Activated T-cell treated with anti-CD3 and anti-CD28 coated beads, Interleukin-2, amount 50 U/mL, for 24 hours (primary cell): ENCODE measurements at regions not wholly inside any gene's neighbourhood (a gene's known extent, or its start where the extent isn't known, plus 50 kb on each side); places are given as distances from the start of the nearest gene placed in this dataset.

Source experiments
- DNase-seq: peaks from one replicate; pipeline ENCODE4 v3.0.0-alpha.2; 2020
- H3K27ac Mint-ChIP-seq: 2 replicates; pipeline ENCODE4 v1.8.0; 2020; ENCODE audit warnings: mild to moderate bottlenecking, mixed read lengths
- H3K27me3 Mint-ChIP-seq: 2 replicates; pipeline ENCODE4 v1.8.0; 2020; ENCODE audit warnings: mixed read lengths
- H3K36me3 Mint-ChIP-seq: 2 replicates; pipeline ENCODE4 v1.8.0; 2020; ENCODE audit warnings: low read depth, mixed read lengths
- H3K4me1 Mint-ChIP-seq: 2 replicates; pipeline ENCODE4 v1.8.0; 2020; ENCODE audit warnings: low read depth, mixed read lengths
- H3K4me3 Mint-ChIP-seq: 2 replicates; pipeline ENCODE4 v1.8.0; 2020; ENCODE audit warnings: mild to moderate bottlenecking, moderate library complexity, mixed read lengths
- H3K9me3 Mint-ChIP-seq: 2 replicates; pipeline ENCODE4 v1.8.0; 2020; ENCODE audit warnings: mixed read lengths

DNA sequence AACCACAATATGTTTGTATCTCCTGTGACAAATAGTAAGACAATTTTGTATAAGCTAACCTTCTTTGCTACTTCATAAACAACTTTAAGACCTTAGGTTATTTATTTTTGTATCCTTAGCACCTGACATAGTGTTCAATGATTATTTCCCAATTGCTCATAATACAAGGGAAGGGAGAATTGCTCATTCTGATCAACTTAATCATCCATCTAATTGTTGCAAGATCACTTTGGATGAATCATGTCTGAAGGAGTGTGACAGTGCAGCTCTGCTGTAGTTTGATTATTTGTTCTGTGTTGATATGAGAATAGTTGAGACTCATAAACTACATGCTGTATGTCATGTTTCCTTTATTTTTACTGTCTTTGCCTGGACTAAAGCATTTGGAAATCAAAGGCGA, 721.3 kb upstream of the SEMA6A start:
- no peaks in the 10 kb centered on the region for H3K4me1 Mint-ChIP-seq
- H3K36me3 Mint-ChIP-seq = no peaks in the 10 kb centered on the region
- H3K9me3 Mint-ChIP-seq = peaks cover 18% of the 10 kb centered on the region
- no peak overlapping the region for H3K4me3 Mint-ChIP-seq
- DNase-seq = no peak
- no peak overlapping the region for H3K27ac Mint-ChIP-seq
- no peaks in the 10 kb centered on the region for H3K27me3 Mint-ChIP-seq

DNA sequence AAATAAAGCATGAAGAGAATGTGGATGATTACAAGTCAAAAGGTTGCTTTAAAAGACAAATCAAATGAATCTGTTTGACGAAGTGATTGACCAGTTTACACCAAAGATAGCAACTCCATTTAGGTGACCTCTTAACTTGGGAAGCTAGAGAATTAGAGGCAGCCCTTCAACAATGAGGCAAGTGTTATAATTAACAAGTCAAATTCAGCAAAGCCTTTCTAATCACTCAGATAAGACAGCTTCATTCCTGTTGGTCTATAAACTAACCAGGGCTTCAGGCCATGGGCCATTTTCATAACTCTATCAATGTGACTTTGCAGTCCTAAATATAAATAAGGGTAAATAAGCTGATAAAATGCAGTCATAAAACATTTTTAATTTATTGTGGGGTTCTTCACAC, 712.2 kb upstream of the SEMA6A start:
- H3K27ac Mint-ChIP-seq = no peak overlapping the region
- peaks cover 2% of the 10 kb centered on the region for H3K9me3 Mint-ChIP-seq
- DNase-seq = no peak
- no peaks in the 10 kb centered on the region for H3K36me3 Mint-ChIP-seq
- no peaks in the 10 kb centered on the region for H3K27me3 Mint-ChIP-seq
- no peak overlapping the region for H3K4me3 Mint-ChIP-seq
- no peaks in the 10 kb centered on the region for H3K4me1 Mint-ChIP-seq

DNA sequence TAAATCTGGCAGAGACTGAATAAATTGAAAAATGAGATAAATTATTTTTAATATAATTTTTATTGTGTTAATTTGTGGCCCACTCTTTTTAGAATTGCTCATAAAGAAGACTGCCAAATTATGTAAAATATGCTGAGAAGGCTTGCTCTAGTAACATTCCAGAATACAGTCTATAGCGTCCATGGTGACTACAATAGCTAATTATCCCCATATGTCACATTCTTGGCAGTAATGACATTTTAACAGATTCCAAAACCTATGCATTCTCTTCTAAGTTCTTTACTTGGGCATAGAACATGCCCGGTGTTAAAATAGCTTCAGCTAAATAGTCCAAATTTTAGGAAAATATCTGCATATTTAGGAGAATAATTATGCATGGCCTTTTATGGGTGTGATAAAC, 697.0 kb upstream of the SEMA6A start:
- Mint-ChIP-seq H3K27ac (no peak overlapping the region), H3K9me3 (peaks cover 7% of the 10 kb centered on the region), H3K36me3 (no peaks in the 10 kb centered on the region), H3K4me3 (no peak overlapping the region), H3K4me1 (no peaks in the 10 kb centered on the region), H3K27me3 (no peaks in the 10 kb centered on the region)
- no peak for DNase-seq

DNA sequence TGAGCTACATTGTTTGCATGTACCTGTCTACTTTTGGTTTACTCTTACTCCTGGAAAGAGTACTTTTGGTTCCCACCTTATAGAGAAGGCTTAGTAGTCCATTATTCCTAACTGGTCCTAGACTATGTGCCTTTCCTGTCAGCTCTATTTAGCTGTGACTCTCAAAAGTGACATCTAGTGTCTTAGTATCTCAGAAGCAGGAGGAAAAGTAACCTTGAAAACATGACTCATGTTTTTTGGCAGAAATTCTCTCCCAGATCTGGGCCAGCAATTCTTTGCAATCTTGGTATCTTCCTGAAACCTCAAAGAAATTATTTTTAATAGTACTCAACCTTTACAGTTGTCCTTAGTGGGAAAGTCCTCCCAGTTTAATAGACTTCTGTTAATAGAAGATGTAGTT, 691.7 kb upstream of the SEMA6A start:
- peaks cover 12% of the 10 kb centered on the region for H3K9me3 Mint-ChIP-seq
- H3K4me3 Mint-ChIP-seq = no peak overlapping the region
- H3K27ac Mint-ChIP-seq = no peak overlapping the region
- H3K27me3 Mint-ChIP-seq = no peaks in the 10 kb centered on the region
- DNase-seq = no peak
- no peaks in the 10 kb centered on the region for H3K4me1 Mint-ChIP-seq
- no peaks in the 10 kb centered on the region for H3K36me3 Mint-ChIP-seq

DNA sequence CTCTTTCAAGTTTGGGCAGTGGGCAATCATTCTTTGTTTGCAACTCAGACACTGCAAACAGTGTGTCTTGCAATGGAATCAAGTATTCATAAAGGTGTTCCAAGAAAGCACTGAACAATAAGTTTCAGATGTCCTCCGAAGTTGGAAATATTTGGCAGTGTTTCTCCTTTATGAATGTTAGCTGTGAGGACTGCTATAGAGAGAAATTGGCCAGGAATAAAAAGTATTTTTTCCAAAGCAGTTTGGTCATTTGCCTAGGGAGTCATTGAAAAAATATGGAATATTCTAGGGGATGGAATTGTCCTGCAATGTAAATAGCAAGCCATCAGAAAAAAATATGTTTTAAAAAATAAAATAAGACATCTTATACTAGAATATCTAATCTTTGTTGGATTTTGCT, 688.6 kb upstream of the SEMA6A start:
- no peaks in the 10 kb centered on the region for H3K36me3 Mint-ChIP-seq
- no peak overlapping the region for H3K27ac Mint-ChIP-seq
- no peaks in the 10 kb centered on the region for H3K4me1 Mint-ChIP-seq
- DNase-seq = no peak
- no peaks in the 10 kb centered on the region for H3K27me3 Mint-ChIP-seq
- H3K9me3 Mint-ChIP-seq = peaks cover 14% of the 10 kb centered on the region
- H3K4me3 Mint-ChIP-seq = no peak overlapping the region

DNA sequence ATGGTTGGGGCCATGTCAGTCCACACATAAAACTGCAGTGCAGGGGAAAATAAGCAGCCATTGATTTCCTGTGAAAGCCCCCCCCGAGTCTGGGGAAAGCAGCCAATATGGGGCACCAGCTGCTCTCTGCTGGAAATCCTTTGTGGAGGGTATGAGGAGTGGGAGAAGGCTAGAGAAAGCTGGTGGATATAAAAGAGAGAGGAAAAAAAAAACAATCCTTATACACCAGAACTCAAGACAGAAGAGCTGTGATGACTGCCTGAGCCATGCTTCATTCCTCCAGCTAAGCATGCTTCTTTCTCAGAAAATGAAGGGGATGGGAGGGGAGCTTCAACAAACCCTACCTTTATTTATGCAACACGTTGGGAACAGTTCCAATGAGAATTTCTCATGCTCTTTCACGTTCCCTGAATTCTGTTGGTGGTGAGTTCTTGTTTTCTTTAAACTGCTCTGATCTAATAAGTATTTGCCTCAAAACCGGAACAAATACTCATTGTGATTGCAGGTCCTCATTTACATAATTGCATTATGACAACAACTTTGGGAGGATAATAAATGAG, 688.0 kb upstream of the SEMA6A start:
- Mint-ChIP-seq H3K4me1 (no peaks in the 10 kb centered on the region), H3K9me3 (peaks cover 16% of the 10 kb centered on the region), H3K27me3 (no peaks in the 10 kb centered on the region), H3K36me3 (no peaks in the 10 kb centered on the region), H3K27ac (no peak overlapping the region), H3K4me3 (no peak overlapping the region)
- DNase-seq = no peak

DNA sequence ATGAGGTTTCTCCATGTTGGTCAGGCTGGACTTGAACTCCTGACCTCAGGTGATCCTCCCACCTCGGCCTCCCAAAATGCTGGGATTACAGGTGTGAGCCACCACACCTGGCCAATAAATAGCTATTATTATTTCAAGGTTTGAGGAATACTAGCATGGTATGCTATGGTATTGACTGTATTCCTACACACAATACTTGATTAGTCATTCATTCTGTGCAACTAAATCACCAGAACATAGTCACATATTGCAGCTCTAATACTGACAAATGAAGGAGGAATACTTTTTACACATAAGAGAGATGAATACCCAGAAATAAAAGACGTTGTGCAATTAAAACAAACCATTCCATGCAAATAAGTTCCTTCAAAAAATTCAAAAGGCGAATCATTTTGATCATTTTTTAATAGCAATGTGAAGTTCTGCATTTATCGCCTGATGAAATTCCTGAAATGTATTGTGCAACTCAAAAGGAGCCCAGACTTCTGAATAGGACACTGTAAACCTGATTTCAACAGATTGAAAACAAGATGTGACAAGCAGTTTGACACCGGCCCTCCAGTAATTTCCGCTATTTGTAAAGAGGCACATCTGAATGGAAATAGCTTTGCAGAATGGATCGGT, 687.4 kb upstream of the SEMA6A start:
- Mint-ChIP-seq H3K9me3 (peaks cover 16% of the 10 kb centered on the region), H3K27me3 (no peaks in the 10 kb centered on the region), H3K4me1 (no peaks in the 10 kb centered on the region), H3K4me3 (no peak overlapping the region), H3K27ac (no peak overlapping the region), H3K36me3 (no peaks in the 10 kb centered on the region)
- no peak for DNase-seq

DNA sequence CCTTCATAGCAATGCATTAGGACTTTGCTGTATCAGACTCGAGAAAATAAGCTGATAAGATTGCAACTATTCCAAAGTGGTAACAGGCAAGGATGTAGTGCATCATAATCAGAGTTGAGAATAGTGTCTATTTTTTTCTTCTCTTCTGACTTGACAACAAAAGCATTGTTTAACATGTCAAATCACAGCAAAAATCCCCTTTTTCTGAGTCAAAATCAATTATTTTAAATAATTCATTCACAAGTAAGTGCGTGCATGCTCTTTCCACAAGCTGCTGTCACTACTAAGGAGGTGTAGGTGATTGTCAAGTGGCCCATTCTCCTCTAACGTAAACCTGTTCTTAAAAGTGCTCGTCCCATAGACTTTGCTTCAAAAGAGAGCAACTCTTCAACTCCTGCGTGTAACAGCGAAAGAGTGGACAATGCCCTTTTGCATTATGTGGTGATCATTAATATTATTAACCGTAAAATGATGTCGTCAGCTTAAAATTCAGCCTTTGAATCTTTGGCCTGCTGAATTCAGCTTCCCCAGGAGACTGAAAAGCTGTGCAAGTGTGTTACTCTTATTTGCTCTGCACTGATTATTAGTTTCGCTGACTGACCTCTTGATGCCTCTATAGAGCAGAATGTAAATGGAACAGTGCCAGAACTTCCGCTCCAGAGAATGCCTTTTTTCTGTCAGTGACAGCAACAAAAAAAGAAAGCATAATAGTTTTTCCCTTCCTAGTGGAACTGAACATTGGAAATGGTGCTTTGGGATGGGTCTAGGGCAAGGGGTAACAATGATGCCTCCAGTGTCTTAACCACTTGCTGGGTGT, 680.8 kb upstream of the SEMA6A start:
- Mint-ChIP-seq H3K9me3 (peaks cover 8% of the 10 kb centered on the region), H3K27me3 (no peaks in the 10 kb centered on the region), H3K4me1 (no peaks in the 10 kb centered on the region), H3K4me3 (no peak overlapping the region), H3K36me3 (no peaks in the 10 kb centered on the region), H3K27ac (no peak overlapping the region)
- no peak for DNase-seq

DNA sequence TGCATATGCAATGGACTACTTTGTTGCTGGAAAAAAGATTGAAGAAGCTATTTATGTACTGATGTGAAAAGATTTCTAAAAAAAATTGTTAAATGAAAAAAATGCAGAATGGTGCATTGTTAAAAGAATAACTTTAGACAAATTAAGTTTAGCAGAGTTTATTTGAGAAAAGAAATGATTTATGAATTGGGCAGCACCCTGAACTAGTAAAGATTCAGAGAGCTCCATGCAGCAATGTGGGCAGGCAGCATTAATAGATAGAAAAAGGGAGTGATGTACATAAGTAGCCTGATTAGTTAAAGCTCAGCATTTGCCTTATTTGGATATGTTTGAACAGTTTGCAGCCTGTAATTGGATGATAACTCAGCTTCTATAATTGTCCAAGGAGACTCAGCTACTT, 677.9 kb upstream of the SEMA6A start:
- Mint-ChIP-seq H3K9me3 (peaks cover 3% of the 10 kb centered on the region), H3K4me3 (no peak overlapping the region), H3K4me1 (no peaks in the 10 kb centered on the region), H3K36me3 (no peaks in the 10 kb centered on the region), H3K27me3 (no peaks in the 10 kb centered on the region), H3K27ac (no peak overlapping the region)
- DNase-seq = no peak

DNA sequence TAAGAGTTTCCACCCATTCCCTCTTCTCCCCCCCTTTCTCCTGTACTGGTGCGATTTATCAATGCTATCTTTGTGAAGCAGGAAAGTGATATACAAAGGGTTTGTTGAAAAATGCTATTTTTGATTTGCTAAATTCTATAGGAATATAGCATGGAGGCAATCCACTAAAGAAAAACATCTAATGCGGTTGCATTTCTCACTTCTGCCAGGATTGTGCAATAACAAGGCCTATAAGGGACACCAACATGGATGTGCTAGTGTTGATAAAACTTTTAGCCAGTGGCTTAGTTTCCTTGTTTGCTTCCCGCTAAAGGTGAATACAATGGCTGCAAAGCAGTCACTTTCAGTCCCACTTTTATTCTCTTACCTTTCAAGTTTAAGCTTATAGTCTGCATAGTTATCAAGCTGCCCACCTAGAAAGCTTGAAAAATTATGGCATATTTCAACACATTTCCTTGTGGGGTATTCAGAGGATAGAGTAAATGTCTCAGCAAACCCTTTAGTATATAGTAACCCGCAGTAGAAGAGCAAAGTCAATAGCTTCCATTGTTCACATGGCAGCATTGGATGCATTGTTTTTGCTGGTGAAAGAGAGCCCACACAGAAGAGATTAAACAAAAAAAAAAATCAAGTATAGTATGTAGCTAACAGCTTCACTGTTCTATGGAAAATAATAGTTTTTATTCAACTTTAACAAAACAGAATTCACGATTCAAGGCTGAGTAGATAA, 674.6 kb upstream of the SEMA6A start:
- H3K36me3 Mint-ChIP-seq = no peaks in the 10 kb centered on the region
- no peak for DNase-seq
- no peaks in the 10 kb centered on the region for H3K27me3 Mint-ChIP-seq
- H3K4me1 Mint-ChIP-seq = no peaks in the 10 kb centered on the region
- peaks cover 3% of the 10 kb centered on the region for H3K9me3 Mint-ChIP-seq
- H3K4me3 Mint-ChIP-seq = no peak overlapping the region
- no peak overlapping the region for H3K27ac Mint-ChIP-seq

DNA sequence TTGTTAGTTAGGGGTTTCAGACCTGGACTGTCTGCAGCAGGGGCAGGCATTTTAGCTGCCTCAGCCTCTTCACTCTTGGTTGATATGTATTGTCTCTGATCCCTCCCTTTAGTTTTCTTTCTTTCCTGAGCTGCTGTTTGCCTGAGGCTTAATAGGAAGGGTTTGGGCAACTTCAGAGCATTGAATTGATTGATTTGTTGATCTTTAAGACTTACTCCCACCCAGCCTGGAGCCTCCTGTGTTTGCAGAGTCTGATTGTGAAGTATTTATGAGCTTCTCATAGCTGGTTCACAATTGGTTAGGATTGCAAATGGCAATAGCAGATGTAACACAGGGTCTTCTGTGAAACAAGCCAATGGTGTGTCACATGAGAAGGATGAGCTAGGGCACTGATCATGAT, 671.8 kb upstream of the SEMA6A start:
- Mint-ChIP-seq H3K4me3 (no peak overlapping the region), H3K27me3 (no peaks in the 10 kb centered on the region), H3K4me1 (no peaks in the 10 kb centered on the region), H3K36me3 (no peaks in the 10 kb centered on the region), H3K9me3 (peaks cover 3% of the 10 kb centered on the region), H3K27ac (no peak overlapping the region)
- DNase-seq = no peak

DNA sequence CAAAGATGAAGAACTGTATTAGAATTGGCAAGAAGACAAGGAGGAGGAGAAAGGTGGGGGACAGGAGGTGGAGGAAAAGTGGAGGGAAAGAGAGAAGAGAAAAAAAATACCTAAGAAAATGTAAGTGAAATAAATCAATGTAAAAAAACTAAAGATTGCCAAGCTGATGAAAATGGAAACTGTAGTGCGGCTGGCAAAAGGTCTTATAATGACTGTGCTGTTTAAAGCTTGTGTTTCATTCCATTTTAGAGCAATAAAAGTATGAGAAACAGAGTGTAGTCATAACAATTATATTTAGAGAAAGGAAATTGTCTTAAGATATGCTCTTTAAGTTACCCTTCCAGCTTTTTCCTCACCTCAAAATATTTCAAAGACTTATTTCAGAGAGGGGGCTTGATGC, 670.5 kb upstream of the SEMA6A start:
- Mint-ChIP-seq H3K4me1 (no peaks in the 10 kb centered on the region), H3K4me3 (no peak overlapping the region), H3K36me3 (no peaks in the 10 kb centered on the region), H3K27ac (no peak overlapping the region), H3K27me3 (no peaks in the 10 kb centered on the region), H3K9me3 (peaks cover 3% of the 10 kb centered on the region)
- no peak for DNase-seq

DNA sequence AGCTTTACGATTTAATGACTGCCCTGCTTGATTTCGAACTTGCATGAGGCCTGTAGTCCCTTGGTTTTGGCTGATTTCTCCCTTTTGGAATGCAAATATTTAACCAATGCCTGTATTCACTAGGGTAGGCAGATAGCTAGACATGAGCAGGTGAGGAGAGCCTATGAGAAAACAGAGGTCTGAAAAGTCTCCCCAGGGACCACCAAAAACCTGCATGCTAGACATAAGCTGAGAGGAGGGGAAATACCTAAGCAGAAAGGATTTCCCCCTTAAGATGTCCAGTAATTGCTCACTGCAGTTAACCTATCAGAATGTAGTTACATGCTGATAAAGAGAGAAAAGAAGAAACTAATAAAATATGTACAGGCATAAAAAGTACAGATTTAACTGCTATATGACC, 667.4 kb upstream of the SEMA6A start:
- Mint-ChIP-seq H3K27me3 (no peaks in the 10 kb centered on the region), H3K4me3 (no peak overlapping the region), H3K4me1 (no peaks in the 10 kb centered on the region), H3K27ac (no peak overlapping the region), H3K36me3 (no peaks in the 10 kb centered on the region), H3K9me3 (peaks cover 3% of the 10 kb centered on the region)
- DNase-seq = no peak

DNA sequence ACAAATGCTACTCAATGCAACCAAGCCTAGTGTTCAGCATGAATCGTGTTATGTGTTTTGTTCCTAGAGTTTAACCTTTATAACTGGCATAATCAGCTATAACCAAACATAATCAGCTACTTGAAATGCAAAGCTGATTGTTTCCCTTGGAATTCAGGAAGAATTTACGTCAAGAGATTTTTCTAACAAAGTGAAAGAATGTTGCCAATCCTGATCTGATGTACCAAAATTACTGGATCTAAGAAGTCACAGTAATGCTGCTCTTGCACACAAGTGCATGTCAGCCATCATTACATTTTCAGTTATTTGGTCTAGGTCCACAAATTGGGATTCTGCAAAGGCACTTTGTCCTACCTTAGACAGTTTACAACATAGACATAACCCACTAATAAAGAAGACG, 662.3 kb upstream of the SEMA6A start:
- no peak overlapping the region for H3K4me3 Mint-ChIP-seq
- peaks cover 6% of the 10 kb centered on the region for H3K9me3 Mint-ChIP-seq
- H3K36me3 Mint-ChIP-seq = no peaks in the 10 kb centered on the region
- DNase-seq = no peak
- no peaks in the 10 kb centered on the region for H3K27me3 Mint-ChIP-seq
- no peak overlapping the region for H3K27ac Mint-ChIP-seq
- no peaks in the 10 kb centered on the region for H3K4me1 Mint-ChIP-seq

DNA sequence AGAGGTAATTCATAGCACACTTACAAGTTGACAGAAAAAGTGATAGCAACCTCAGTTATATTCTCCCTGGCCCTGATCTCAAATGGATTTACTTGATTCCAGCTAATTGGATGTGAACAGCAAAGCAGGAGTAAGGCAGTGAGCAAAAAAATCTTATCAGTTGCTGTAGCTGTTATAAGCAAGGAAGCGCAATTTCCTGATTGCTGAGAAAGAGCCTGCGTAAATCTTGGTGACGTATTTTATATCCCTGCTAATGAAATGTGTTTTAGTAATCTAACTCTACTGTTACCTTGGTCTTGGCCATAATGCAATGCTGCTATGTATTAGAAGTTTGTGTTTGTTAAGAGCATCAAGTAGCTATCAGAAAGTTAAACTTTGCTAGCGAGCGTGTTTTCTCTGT, 661.2 kb upstream of the SEMA6A start:
- H3K9me3 Mint-ChIP-seq = peaks cover 11% of the 10 kb centered on the region
- H3K27ac Mint-ChIP-seq = no peak overlapping the region
- H3K4me1 Mint-ChIP-seq = no peaks in the 10 kb centered on the region
- H3K27me3 Mint-ChIP-seq = no peaks in the 10 kb centered on the region
- DNase-seq = no peak
- no peaks in the 10 kb centered on the region for H3K36me3 Mint-ChIP-seq
- no peak overlapping the region for H3K4me3 Mint-ChIP-seq
